HG03139 (cell line): ENCODE measurements at regions not wholly inside any gene's neighbourhood (a gene's known extent, or its start where the extent isn't known, plus 50 kb on each side); places are given as distances from the start of the nearest gene placed in this dataset.
"Not testable (repeated sequence)": the region's sequence is repeated elsewhere in the genome, so short reads cannot be mapped to it uniquely, and the experiment has no call there.

Source experiments
- ATAC-seq: cut with Tn5 transposase; IDR thresholded peaks from one replicate; pipeline ENCODE4 v1.9.1; 2021; ENCODE audit not compliant: unreplicated experiment

DNA sequence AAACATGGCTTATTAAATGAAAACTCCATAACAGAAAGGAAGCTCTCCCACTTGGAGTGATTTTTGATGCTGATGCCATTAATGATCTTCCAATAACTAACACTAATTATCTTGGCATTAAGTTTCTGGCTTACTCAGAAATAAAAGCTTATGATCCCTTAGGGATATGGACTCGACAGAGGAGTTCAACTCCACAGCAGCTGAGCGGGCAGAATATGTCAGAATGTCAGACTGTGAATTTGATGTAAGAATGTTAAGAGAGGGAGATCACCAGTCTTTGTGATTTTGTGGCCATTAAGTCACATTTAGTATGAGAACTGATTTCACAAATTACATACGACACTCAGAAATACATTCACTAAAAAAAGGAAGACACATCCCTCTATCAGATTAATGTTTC is 2244.0 kb downstream of the ARAP2 start:
- no peak for ATAC-seq

DNA sequence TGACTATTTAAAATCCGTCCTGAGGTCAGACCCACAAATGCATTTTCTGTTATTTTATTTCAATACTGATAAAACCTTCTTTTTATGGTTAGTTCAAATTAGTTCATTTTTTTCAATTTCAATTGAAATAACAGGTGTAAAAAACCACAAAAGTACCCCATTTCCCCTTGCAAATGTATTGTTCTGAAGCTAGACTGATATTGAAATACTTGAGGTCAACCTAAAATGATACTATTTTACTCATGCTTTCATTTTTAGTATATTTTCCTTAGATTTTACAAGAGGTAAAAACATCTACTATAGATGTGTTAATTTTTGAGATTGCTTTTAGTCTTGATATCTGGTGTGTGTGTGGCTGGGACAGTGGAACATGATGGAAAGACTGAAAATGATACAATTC is 2237.8 kb downstream of the ARAP2 start:
- not testable (repeated sequence) for ATAC-seq

DNA sequence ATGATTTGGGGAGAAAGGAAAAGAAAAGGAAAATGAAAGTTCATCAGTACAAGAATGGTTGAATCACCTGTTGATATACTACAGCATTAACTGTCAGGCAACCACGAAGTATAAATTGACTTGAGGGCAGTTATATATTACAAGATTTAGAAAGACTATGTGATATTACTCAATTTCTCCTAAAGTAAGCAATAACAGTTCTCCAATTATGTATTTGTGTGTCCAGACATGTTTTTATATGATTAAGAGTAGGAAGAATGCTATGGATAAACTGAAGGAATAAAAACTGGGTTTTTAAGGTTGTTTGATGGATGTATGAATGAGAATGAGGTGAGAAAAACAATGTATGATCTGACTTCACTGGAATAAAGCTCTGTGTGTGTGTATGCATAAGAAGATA is 2234.4 kb downstream of the ARAP2 start:
- ATAC-seq = no peak

DNA sequence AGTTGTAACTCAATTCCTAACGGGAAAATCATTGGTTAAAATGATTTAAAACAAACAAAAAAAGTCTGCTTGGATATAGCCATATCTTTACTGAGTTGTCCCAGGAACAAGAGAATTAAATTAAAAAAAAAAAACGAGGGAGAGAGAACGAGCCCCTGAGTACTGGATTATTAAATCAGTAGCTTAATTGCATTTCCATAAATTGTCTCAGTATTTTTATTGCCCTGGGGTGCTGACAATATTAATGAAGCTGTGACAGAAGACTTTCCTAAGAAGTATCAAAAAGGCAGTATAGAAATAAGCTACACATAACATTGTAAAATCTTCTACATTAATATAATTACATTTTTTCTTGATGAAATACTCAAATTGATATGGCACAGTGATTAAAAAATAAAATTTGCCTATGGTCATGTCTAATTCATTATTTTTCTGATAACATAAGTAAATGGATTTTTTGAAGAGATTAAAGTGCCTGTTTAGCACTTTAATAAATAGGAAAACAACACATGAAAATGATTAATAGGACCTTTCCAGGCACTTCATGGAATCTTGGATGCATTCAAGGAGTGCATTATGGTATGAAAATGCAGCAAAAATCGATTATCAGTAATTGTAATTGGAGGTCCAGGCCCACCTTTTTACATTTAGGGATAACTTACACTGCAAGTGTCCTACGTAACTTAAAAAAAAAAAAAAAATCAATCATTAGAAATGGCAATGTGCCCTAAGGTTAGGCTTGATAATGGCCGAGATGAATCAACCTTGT is 2233.4 kb downstream of the ARAP2 start:
- ATAC-seq = no peak

DNA sequence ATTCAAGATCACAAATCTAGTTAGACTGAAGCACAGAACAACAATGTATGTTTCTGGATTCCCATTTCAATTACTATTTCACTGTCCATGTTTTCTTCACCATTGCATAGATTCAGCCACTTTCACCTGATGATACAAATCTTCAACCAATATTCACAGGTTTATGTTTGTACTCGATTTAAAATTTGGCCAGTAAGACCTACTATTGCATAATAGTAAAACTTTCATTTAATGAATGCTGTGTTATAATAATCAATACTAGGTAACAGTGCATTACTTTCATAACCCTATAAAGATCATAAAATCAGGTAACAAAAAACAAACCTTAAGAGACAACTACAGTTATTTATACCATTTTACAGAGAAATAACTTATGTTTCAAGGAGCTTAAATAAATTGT is 2209.1 kb downstream of the ARAP2 start:
- ATAC-seq = no peak

DNA sequence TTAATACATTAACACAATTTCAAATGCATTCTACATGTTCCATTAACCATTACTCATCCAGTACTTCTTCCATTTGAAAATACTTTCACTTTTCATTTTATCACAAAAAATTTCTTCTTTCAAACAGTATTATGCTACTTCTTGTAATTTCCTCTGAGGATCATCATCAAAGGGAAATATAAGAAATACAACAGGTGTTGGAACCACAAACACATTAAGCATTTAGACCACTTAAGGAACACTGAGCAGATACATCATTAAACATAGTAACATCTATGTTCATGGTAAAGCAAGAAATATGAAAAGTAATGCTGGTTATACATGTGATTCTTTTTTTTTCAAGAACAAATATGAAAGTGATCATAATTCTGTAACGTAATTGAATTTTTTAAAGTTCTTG is 2207.0 kb downstream of the ARAP2 start:
- ATAC-seq = no peak

DNA sequence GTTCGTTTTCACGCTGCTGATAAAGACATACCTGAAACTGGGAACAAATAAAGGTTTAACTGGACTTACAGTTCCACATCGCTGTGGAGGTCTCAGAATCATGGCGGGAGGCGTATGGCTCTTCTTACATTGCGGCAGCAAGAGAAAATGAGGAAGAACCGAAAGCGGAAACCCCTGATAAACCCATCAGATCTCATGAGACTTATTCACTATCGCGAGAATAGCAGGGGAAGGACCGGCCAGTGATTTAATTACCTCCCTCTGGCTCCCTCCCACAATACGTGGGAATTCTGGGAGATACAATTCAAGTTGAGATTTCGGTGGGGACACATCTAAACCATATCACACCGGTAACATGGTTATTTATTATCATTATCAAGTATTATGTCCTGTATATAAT is 2204.5 kb downstream of the ARAP2 start:
- ATAC-seq = no peak

DNA sequence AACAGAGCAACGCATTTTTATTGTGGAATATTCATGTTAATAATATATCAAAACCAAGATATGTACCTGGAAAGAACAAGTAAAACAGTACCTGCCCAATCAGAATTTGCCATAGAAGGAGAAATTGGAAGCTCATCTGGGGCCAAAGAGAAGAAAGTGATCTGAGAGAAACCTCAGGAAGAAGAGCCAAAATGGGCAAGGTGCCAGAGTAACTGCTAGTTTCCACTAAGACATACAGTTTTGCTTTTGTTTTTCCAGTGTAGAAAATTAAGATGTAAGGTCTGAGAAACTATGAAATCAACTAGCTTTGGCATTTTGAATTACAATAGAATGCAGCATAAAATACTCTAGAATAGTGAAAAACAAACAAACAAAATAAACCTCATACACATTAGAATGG is 2201.2 kb downstream of the ARAP2 start:
- no peak for ATAC-seq

DNA sequence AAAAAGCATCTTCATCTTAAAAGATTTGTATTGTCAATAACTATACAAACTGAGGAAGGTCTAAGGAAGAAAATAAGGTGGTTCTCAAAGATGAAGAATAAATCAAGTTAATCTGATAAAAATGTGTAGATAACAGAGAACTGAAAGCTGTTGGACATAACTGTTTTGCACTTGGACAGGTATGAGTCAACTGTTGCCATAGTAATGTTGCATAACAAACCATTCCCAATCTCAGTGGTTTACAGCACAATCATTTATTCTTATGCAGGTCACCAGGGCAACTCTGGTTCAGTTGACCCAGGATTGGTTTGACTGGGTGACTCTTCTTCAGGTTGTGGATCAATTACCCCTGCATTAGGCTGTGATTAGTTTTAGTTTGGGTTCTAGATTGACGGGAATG is 2197.7 kb downstream of the ARAP2 start:
- ATAC-seq = no peak

DNA sequence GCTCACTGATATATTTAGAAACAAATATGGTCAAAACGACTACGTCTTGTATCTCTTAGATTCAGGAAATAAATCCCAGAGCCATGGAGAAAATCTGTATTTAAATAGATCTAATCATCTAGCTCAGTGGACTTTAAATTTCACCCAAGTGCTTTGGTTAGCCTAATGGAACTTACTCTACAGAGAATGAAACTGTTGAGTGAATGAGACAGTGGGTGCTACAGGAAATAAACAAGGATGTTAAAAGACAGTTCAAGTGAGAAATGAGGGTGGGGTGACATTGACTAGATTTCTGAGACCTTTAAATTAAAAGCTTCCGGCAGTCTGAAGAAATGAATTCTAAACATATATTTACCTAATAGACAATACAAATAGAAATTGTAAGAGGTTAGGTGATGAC is 2197.0 kb downstream of the ARAP2 start:
- ATAC-seq = no peak

DNA sequence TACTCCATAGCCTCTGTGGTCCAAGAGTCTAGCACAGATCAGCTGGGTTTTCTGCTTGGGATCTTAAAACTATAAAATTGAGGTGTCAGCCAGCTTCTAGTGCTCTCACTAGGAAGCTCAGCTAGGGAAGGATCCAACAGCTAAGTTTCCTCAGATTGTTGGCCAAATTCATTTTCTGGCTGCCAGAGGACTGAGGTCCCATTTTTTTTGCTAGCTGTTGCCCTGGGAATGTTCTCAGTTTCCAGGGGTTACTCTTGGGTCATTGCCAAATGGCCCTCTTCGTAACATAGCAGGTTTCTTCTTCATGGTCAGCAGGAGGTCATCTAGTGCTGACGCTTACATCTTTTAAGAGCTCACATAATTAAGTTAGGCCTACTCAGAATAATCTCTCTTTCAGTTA is 2178.2 kb downstream of the ARAP2 start:
- no peak for ATAC-seq

DNA sequence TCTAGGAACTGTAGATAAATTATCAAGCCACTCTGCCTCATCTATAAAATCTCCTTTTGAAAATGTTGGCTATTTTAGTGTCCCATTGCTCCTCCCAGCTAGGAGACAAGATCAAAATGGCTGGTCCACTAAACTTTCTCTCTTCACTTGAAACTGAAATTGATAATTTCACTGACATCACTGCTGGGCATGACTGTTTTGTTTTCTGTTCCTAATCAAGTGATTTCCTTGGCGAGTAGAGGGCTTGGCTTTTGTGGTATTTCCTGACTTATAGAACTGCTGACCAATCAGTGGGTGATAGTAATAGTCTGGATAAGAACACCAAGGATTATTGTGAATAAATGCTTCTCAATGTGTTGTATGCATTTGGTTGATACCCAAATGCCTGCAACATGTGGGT is 2152.9 kb downstream of the ARAP2 start:
- ATAC-seq = no peak

DNA sequence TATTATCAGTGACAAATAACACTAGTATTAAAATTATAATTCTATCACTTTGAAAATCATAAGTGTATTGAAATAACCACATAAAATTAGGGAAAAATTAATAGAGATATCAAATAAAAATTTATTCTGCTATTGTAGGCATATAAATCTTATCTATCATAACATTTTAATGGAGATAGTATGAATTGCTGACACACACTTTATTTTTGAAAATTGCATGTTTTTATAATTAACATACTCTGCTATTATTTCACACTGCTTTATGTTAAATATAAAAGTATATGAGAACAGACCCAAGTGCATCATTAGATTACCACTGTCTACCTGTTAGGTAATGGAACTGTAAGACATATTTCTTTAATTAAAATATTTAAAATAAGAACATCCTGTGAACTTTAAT is 2150.2 kb downstream of the ARAP2 start:
- ATAC-seq = no peak

DNA sequence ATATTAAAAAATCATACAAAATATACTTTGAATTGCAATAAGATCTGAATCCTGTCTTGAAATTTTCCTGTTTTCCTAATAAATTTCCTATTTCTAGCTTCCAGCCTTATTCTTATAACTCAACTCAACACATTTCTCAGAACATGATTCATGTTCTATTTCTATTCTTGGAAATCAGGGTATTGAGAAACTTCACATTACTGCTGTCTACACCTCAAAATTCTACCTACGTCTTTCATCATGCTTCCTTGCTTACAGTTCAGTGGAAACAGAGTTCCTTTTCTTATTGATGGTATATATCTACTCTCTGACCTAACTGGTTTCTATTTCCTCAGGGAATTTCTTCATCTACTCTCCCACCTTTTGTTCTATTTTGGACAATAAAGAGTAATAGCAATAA is 2139.0 kb downstream of the ARAP2 start:
- no peak for ATAC-seq

DNA sequence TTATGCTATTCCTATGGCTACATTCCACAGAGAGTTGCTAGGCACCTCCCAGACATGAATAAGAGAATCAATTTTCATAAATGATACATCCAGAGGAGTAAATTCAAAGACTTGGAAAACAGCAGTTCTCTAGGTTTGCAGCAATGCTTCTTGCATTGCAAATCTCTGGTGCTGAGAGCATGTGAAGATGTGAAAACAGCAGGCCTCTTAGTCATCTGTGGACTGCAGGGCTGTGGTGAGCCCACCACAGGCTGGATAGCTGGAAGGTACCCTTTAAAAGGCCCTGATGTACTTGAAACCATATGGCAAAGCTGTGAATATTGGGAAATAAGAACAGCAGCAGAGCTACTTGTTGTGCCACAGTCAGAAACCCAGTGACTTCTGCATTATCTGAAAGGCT is 2135.9 kb downstream of the ARAP2 start:
- ATAC-seq = no peak

DNA sequence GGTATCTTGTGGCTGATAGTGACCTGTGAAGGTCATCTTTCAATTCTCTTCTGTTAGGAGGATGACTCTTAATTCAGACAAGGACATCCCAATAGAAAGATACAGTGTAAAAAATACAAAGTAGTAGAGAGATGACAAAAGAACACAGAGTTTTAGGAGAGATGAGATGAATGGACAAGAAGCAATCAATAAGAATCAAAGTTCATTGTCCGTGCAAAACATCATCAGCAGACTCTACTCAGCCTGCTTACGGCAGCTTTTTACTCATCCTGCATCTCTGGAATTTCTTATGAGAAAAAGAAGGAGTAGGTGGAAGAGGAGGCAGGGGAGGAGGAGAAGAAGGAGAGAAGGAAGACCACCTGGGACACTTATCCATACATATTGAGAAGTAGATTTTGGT is 2131.7 kb downstream of the ARAP2 start:
- no peak for ATAC-seq

DNA sequence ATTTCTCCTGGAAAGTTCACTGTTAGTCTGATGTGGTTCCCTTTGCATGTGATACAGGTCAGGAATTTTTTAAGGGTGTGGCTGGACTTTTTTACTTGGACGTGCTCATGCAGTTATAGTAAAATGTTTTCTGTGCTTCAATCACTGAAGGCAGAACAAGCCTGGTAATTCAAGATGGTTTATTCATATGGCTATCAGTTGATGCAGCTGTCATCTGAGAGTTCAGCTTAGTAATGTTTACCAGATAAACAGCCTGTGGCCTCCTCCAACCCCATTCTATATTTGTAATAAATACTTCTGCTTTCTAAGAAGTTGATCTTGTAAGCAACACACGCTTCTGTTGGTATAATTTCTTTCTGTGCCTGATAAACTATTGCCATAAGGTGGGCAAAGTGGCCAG is 2105.9 kb downstream of the ARAP2 start:
- ATAC-seq = no peak

DNA sequence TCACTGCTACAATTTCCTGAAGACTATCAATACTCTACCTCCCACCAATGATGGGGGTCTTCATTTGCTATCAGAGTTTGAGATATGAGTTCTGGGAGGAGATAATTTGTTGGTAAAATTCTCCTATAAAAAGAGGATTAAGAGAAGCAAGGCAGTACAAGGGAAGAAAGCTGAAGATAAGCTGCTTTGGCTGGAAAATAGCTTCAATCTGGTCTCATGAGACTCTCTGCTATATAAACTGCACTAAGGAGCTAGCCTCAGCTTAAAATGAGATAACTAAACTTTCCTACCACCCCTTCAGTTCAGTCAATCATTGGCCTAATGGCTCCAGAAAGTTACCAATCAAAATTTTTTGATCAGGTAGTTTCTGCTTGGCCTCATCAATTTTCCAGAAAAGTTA is 2105.0 kb downstream of the ARAP2 start:
- no peak for ATAC-seq

DNA sequence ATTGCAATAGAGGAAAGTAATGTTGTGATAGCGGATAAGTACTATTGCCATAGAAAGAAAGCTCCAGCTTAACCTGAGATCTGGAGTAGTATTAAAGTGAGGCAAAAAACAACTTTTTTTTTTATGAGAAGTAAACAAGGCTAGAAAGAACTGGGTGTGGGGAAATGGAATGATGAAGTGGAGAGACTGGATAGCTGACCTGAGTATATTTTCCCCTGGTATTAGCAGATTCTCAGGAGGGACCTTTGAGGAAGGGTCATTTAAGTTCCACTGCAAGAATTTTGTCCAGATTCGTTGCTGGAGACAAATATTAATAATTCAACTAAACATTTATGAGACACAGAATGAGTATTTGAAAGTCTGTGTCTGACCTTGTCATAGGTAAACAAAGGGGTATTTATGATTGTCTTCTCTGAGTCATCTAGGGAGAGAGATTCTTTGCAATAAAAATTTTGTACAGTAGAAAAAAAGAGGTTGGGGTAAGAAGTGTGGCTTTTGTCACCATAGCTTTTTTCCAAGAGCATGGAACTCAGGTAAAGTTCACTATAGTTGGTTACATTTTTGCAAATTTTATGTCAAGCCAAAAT is 2095.9 kb downstream of the ARAP2 start:
- no peak for ATAC-seq

DNA sequence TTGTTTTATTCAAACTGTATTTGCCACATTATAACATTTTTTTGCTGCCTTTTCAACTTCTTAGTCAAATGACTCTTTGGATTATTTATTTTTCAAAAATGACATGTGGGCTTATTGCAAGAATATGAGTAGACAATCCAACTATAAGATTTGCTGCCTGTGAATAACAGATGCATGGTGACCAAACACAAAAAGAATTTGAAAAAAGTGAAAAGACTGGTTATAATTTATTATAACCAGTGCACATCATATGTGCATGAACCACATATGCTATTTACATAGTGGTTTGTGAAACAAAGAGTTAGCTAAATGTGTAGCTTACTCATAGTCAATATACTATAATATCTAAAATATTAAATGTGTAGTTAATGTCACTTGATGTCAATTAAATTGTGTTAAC is 2086.8 kb downstream of the ARAP2 start:
- ATAC-seq = no peak

DNA sequence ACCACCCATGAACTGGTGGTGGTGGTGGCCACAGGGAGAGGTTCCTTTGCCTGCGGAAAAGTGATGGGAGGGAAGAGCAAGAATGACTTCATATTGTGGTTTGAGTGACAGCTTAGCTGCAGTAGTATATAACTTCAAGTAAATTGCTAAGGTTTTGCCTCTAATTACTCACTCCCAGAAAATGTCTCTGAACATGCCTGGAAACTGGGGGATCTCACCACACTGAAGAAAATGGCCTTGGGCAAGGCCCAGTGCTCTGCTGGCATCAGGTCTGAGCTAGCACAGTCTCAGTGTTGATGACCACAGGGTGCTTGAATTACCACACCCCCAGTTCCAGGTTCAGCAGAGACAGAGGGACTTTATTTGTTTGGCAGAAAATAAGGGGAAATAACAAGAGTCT is 2085.4 kb downstream of the ARAP2 start:
- ATAC-seq = no peak

DNA sequence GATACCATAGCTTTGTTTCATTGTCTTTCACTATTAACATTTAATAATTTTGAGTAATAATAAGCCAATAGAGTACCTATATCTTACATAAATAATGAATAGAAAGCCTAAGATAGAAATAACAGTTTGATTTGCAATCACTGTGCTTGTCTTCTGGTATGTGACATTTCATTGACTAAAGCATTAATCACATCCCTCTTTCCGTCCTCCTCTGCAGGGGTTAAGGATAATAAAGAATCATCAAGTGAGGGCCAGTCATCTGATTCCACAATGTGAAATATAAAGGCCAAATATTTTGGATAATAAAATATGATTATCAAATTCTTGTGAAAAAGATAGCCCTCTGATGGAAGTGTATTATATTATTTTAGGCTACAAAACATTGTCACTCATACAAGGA is 2073.4 kb downstream of the ARAP2 start:
- ATAC-seq = no peak

DNA sequence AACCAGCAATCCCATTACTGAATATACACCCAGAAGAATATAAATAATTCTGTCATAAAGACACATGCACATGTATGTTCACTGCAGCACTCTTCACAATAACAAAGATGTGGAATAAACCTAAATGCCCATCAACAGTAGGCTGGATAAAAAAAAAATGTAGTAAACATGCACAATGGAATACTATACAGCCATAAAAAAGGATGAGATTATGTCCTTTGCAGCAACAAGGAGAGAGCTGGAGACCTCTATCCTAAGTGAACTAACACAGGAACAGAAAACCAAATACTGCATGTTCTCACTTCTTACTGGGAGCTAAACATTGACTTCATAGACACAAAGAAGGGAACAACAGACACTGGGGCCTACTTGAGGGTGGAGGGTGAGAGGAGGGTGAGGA is 2067.7 kb downstream of the ARAP2 start:
- no peak for ATAC-seq
